Endometrium (tissue), 2 donors: ENCODE measurements at regions not wholly inside any gene's neighbourhood (a gene's known extent, or its start where the extent isn't known, plus 50 kb on each side); places are given as distances from the start of the nearest gene placed in this dataset.

Experiments
- FAIRE-seq: peaks from 2 replicates; lab custom pipeline; 2012; peaks lifted over from hg19 to GRCh38; lab: Jason Lieb, UNC
- donor health status: control.
- donor health status: control.

DNA sequence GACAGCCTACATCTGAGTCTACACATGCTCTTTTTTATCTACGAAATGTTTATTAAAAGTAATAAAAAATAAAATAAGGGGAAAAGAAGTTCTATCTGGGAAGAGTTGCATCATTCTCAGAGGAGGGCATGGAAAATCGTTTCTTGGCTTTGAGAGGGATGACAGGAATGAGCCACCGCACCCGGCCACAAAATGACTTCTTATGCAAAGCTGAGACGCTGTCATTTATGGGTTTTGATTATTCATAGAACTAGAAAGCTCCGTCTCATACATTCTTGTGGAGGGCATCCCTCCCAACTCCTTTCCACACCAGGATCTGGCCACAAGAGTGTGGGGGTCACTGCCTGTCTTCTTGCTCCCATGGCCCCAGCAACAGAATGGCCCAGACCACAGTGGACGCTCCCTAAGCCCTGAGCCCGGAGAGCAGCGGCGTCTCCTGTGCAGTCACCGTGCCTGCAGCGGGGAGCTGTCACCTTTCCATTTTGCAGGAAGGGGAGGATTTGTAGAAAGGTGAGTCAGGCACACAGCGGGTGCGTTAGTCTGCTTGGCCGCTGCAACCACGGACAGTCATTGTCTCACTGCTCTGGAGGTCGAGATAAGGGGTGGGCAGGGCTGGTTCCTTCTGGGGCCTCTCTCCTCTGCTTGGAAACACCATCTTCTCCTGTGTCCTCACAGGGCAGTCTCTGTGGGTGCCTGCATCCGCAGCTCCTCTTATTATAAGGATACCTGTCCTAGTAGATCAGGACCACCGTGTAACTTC lies 1388.7 kb downstream of the BRD1 start:
- FAIRE-seq = no peak

- FAIRE-seq = no peak
These were observed 1389.6 kb downstream of the BRD1 start for GRCh38 chr22:48438096-48438495.

DNA sequence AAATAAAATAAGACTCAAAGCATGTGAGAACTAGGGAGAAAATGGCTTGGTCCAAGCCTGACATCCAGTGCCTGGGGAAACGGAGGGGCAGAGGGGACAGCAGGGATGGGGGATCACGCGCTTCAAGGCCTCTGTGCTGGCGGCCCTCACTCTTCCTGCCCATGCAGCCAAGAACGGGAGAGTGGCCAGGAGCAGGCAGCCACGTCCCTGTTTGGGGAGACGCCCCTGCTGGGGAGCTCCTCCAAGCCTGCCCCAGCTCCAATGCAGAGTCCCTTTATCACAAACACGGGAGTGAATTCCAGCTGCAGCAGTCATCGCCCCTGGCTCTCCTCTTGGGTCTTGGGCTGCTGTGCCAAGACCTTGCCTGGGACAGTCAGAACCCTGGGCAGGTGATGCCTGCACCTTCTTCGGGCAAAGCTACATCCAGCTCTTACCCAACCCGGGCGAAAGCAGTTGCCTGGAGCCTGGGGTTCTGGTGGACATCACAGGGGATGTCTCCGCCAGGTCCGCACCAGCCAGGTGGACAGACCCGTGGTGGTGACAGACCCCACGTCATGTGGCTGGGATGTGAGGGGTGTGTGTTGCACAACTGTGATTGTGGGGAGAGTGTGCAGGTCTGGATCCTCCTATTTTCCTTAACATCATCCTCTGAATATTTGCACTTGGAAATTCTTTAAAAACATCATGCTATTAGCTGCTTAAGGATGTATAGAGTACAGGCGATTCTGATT lies 1391.3 kb downstream of the BRD1 start:
- no peak for FAIRE-seq

DNA sequence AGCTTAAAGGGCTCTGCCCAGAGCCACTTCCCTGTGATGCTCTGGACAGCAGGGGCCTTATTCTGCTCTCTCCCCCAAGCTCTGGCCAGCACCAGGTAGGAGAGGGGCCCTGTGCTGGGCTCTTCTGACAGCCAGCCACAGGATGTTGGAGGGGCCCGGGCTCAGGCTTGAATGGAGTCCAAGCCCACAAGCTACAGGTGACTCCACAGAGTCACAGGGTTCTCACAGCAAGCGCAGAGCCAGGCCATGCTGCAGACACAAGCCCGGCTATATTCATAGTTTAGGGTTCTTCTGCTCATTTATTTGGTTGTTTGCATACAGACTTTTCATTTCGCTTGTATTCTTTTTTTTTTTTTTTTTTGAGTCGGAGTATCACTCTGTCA lies 1392.8 kb downstream of the BRD1 start:
- no peak for FAIRE-seq

DNA sequence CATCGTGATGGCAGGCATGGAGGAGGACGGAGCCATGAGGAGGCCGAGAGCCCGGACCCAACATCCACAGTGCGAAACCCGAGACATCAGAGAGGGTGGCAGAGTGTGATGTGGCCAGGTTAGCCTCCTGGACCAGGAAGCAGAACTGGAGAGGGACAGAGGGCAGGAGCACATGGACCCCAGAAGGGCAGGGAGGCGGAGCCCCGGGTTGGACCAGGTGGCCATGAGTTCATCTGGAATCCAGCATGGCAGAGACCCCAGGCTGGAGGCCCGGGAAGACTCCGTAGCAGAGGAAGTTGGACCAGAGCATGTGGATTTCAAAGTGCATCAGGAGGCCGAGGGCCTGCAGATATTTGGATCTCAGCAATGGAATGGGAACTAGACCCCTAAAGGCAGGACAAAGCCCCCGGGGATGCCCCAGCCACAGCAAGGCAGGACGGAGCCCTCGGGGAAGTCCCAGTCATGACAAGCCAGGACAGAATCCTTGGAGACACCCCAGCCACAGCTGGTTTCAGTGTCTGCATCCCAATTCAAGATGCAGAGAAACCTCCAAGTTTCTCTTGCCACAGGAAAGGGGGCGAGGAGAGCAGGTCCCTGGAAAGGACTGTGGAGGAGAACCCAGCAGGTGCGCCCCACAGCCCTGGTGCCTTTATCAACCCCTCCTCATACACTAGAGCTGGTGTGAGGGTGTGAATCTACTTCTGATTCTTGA lies 1393.4 kb downstream of the BRD1 start:
- FAIRE-seq = no peak

DNA sequence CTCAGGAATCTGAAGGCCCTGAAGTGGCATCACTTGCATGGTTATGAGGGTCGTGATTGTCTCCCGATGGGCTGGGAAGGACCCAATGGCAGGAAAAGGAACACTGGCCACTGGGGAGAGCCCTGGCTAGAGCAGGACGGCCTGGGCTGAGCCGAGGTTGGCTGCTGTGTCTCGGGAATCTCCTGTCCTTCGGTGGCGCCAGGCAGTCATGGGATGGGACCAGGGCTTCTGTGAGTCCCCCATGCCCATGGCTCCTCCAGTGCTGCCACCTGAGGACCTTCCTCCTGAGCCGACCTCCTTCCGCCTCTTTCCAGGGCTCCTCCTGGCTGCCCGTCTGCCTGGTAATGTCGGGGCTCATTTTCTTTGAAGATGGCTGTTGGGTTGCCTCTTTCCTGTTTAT lies 1394.0 kb downstream of the BRD1 start:
- no peak for FAIRE-seq

DNA sequence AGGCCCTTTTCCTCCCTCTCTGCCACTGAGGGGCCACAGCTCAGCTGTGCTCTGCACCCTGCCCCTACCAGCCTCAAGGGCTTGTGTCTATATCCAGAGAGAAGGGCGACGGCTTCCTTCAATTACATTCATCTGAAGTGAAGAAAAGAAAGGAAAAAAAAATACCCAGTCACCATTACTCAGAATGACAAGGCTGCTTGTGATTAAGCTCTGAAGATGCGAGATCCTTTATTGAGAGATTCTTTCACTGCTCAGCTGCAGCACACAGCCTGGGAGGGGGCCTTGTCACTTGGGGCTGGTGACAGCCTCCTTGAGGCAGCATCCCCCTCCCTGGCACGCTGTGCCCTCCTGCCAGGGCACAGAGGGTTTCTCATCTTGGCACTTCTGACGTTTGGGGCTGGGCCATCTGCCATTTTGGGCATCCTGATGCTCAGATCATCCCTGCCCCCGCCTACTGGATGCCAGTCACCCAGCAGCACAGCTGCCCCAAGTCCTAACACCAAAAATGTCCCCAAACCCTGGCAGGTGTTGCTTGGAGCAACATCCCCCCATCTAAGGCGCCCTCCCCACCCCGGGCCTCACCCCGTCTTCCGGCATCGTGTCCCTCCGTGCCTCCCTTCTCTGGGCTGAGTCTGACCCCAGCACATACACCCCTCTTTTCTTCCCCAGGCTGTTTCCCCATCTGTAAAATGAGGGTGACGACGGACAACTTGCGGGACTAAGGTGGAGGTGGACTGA lies 1394.7 kb downstream of the BRD1 start:
- no peak for FAIRE-seq

GRCh38 chr22:48431536-48432315 lies 1395.9 kb downstream of the BRD1 start:
- no peak for FAIRE-seq

DNA sequence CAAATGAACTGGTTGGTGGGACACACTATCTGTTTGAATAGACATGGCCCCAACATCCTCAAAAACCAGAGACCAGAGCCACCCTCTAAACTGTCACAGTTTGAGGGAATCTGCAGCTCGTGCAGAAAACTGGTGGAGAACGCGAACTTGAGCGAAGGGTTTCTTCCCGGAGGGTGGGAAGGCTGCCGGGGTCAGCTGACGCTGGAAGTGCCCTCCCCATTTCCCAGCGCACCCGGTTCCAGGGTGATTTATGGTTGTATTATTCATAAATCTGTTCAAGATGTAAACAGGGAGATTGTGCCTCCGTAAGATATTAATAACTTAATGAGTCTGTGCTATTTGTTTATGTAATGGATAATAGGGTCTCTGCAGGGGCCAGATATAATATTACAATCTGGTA lies 1396.7 kb downstream of the BRD1 start:
- no peak for FAIRE-seq

GRCh38 chr22:48429446-48430020 lies 1398.1 kb downstream of the BRD1 start:
- no peak for FAIRE-seq

DNA sequence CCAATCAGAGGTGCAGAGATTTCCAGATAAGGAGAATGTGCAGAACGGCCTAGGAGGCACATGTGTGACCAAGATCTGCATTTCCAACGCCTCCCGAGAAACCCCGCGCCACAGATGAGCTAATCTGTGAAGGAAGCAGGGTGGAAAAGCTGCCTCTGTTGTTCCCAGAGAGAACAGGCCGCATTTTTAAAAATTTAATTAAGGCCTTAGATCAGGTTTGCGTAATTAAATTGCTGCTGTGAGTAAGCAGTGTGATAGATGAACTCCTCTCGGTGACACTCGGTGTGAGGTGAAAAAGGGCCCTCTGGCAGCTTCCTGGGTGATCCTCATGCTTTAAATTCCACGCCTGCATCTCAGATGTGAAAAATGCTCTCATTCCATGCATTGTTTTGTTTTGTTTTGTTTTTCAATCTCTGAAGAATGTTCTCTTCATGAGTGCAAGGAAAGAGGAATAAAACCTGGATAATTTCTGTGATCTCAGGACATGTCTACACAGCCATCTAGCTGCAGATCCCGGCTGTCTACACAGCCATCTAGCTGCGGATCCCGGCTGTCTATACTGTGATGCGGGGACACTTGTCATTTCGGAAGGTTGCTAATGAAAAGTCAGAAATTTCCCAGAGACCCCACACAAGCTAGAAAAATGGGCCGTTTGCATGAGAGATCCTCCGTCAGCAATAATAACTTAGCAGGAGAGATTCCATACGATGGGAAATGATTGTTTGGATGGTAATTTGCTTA lies 1398.9 kb downstream of the BRD1 start:
- FAIRE-seq = no peak

DNA sequence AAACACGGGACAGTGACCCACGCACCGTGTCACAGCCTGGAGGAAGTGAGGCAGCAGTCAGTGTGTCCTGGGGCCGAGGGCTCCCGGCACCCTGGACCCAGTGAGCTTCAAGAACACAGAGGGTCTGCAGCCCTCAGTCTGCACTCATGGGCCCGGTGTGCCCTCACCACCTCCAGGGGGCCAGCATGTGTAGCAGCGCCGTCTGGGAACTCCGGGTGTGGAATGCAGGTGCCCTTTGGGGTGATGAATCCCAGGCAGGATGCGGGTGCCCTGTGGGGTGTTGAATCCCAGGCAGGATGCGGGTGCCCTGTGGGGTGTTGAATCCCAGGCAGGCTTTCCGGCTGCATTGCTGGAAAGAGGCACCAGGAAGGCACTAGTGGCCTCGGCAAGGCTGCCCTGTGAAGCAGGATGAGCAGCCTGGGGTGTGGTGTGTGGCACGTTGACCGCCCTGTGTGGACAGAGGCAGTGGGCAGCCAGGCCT lies 1399.9 kb downstream of the BRD1 start:
- FAIRE-seq = no peak

DNA sequence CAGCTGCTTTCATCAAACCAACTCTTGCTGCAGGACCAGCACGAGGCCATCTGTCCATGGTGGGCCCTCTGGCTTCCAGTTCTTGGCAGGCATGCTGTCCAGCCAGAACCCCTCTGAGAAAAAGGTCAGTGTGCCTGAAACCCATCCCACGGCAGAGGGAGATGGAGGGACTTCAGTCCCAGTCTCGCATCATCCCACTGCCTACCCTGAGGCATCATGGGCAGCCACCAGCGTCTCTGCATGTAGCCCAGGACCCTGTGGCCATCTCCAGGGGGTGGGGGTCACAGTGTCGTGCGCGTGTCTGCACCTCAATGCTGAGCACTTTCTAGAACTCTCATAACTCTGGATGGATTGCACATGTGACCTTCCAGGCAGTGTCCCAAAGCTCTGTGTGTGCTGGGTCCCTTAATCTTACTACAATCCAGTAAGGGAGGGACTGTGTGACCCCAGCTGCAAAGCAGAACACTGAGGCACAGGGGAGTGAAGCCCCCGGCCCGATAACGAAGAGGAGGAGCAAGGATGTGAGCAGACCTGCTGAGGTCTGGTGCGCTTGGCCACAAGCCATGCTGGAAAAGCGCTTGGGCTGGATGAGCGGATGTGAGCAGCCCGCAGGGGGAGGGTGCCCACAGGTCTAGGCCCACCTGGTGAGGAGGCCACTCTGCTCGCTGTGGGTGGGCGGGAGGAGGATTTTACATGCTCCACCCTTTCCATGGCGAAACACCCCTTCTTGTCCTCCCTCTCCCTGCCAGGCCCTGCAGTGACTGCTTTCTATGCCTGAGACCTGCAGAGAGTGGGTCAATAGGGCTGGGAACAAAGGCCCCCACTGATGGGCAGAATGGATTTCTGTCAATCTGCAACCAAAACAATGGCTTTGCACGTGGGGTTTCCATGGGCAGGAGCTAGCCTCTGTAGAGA lies 1401.0 kb downstream of the BRD1 start:
- no peak for FAIRE-seq

GRCh38 chr22:48425641-48426040 lies 1402.0 kb downstream of the BRD1 start:
- no peak for FAIRE-seq

DNA sequence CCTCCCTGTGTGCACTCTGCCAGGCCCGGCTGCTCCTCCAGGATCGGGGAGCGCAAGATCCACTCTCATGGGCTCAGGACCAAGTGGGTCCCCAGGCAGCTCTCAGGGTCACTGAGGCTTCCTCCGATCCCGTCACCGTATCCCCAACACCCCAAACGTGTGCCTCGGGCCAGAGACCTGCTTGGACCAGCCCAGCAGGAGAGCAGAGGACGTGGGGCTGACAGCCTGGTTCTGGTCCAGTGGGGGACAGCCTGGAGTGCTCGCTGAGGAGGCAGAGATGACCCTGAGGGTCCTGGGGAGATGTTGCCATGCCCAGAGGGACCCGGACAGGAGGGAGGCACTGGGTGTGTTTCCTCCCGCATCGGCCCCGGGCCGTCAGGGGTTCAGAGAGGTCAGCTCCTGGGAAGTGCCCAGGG lies 1402.6 kb downstream of the BRD1 start:
- FAIRE-seq = no peak

GRCh38 chr22:48424661-48425060 lies 1403.0 kb downstream of the BRD1 start:
- no peak for FAIRE-seq

DNA sequence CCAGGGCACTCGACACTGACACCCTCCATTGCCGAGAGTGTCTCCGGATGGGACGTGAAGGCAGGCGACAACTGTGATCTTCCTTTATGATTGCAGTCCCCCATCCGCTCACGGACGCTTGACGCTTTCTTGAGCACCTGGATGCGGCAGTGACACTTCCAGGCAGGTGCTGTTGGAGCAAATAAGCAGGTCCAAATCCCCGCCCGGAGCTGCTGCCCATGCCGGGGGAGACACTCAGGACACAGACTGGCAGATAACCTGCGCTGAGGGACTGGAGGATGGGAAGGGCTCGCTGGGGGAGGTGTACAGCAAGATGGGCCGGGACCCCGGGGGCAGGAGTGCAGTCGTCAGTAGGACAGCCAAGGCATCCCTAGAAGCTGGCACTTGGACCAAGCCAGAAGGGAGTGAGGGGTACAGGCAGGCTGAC lies 1403.5 kb downstream of the BRD1 start:
- FAIRE-seq = no peak

- no peak for FAIRE-seq
These were observed 1404.2 kb downstream of the BRD1 start for GRCh38 chr22:48423481-48423911.

DNA sequence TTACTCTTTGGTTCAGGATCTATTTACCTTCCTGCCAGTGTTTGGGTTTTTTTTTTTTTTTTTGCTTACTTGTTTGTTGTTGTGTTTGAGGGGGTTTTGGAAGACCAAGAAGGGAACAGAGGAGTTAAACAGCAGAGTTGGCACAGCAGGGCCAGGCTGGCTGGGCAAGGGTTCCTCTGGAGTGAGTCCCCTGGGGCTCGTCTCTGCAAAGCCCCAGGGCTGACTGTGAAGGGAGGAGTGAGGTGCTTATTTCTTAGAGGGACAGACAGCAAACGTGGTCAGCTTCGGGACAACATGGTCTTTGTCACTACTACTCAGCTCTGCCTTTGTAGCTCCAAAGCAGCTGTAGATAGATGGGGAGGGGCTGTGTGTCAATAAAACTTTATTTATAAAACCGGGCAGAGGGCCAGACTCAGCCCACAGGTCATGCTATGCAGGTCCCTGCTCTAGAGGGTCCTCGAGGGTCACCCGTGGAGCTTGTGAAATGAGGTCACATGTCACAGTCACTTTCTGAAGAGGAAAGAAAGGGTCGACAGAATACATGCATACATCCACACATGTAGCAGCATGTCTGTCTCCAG lies 1404.7 kb downstream of the BRD1 start:
- FAIRE-seq = no peak
